ENCODE measurements at regions not wholly inside any gene's neighbourhood (a gene's known extent, or its start where the extent isn't known, plus 50 kb on each side); places are given as distances from the start of the nearest gene placed in this dataset.

DNA sequence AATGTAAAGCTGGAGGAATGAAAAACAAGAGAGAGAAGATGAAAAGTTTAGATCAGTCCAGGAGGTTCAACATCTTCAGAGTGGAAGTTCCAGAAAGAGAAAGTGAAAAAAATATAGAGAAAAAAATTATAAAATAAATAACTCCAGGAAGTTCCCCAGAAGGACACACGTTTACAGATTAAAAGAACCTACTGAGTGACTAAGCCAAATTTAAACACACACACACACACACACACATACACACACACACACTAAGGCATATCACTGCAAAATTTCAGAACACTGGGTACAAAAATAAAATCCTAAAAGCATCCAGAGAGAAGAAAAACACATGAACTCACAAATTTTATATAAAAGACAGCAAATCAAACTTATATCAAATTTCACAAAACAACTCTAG, 85.9 kb upstream of the PMAIP1 start:
- TF ChIP-seq POLR2A (IDR thresholded peaks at IDR 0.05): no peak
- TF ChIP-seq, protein P1, sequence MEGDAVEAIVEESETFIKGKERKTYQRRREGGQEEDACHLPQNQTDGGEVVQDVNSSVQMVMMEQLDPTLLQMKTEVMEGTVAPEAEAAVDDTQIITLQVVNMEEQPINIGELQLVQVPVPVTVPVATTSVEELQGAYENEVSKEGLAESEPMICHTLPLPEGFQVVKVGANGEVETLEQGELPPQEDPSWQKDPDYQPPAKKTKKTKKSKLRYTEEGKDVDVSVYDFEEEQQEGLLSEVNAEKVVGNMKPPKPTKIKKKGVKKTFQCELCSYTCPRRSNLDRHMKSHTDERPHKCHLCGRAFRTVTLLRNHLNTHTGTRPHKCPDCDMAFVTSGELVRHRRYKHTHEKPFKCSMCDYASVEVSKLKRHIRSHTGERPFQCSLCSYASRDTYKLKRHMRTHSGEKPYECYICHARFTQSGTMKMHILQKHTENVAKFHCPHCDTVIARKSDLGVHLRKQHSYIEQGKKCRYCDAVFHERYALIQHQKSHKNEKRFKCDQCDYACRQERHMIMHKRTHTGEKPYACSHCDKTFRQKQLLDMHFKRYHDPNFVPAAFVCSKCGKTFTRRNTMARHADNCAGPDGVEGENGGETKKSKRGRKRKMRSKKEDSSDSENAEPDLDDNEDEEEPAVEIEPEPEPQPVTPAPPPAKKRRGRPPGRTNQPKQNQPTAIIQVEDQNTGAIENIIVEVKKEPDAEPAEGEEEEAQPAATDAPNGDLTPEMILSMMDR (IDR thresholded peaks at IDR 0.05): no peak
- DNase-seq: no peak
- peaks cover 0 to 6% (median 0%) of the 10 kb centered on the region in 9 donors for H3K27me3 ChIP-seq
- 16 to 34% (median 28%) methylated on average over 1 of the region's 1 CpG for WGBS, 4 donors
- intact Hi-C loops (cut with DNase I): no loop called here
- no peaks in the 10 kb centered on the region for H3K9me3 ChIP-seq
- ATAC-seq: no peak
- H3K27ac ChIP-seq: no peak overlapping the region
- H3K36me3 ChIP-seq: no peaks in the 10 kb centered on the region
- H3K4me1 ChIP-seq: no peaks in the 10 kb centered on the region
- H3K4me3 ChIP-seq: no peak overlapping the region

DNA sequence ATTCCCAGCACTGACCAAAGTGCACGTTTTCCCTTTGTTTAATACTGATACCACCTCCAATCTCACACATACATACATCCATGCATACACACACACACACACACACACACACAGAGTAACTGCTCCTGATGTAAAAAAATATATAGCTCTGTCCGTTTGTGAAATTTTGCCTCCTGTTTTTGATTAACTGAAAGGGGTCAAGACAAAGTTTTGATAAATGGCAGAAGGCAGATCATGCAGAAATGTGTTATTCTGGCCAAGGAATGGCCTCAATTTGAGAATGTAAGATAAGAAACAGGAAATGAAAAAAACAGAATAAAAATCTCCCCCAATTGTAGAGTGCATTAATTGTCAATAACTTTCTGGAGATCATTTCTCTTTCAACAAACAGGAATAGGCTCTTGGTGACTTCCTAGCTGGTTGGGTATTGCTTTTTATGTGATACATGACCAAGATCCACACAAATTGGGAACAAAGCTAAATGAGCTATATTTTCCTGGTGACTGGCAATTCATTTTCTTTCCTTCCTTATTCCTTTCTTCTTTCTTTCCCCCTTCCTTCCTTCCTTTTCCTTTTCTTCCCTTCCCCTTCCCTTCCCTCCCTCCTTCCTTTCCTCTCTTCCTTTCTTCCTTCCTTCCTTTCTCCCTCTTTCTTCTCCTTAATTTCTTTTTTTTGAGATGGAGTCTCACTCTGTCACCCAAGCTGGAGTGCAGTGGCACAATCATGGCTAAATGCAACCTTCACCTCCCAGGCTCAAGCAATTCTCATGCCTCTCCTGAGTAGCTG, 88.9 kb upstream of the PMAIP1 start:
- H3K4me1 ChIP-seq: no peaks in the 10 kb centered on the region
- 20 to 44% (median 25%) methylated on average over 2 of the region's 2 CpGs for WGBS, 4 donors

DNA sequence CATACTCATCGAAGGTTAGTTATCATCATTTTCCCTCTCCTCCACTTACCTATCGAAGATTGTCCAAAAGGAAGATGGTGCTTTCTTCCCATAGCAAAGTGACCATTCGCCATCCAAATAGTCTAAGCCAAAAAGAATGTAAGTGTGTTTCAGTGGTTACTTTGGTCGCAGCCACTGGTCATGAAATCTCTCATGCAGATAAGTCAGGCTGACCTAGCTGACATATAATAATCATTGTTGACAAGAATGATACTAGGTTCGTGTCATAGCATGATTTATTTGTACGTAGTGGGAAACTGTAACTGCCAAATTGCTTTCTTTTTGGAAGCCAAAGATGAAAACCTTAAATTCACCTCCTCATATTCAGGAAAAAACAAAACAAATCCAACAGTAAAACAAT, 89.6 kb upstream of the PMAIP1 start:
- no peak overlapping the region for H3K4me3 ChIP-seq
- ATAC-seq (no peak), DNase-seq (no peak)
- H3K27ac ChIP-seq: no peak overlapping the region
- peaks cover 0 to 7% (median 0%) of the 10 kb centered on the region in 9 donors for H3K27me3 ChIP-seq
- TF ChIP-seq POLR2A (IDR thresholded peaks at IDR 0.05): no peak
- TF ChIP-seq, protein P1 (IDR thresholded peaks at IDR 0.05): no peak
- 68 to 77% (median 72%) methylated on average over 6 of the region's 6 CpGs for WGBS, 4 donors
- H3K9me3 ChIP-seq: no peaks in the 10 kb centered on the region
- no peaks in the 10 kb centered on the region for H3K4me1 ChIP-seq
- intact Hi-C loops (cut with DNase I): no loop called here
- H3K36me3 ChIP-seq: no peaks in the 10 kb centered on the region

More for the DNA sequence above, 88.9 kb upstream of the PMAIP1 start:
- Histone ChIP-seq H3K9me3 (no peaks in the 10 kb centered on the region), H3K4me3 (no peak overlapping the region), H3K36me3 (no peaks in the 10 kb centered on the region), H3K27me3 (peaks cover 0 to 7% (median 0%) of the 10 kb centered on the region in 9 donors), H3K27ac (no peak overlapping the region)
- intact Hi-C loops (cut with DNase I): no loop called here
- no peak for ATAC-seq
- DNase-seq: no peak
- TF ChIP-seq, protein P1 (IDR thresholded peaks at IDR 0.05): no peak

DNA sequence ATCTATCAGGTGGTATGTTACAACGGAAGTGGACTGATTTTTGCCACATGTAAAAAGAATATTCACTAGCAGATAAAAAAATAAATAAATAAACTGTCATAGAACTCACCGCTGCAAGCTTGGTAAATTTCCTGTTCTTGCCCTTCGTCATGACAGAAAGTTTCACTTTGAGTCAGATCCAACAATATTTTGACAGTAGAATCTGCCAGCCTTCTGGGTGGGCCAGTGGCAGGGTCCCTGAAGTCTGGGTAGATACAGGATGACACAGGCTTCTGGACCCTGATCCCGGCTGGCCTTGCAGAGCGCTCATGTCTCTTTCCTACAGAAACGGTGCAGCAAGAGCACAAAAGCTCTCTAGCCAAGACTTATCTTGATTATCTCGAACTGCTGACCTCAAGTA, 97.8 kb upstream of the PMAIP1 start:
- no peaks in the 10 kb centered on the region for H3K27me3 ChIP-seq
- no peaks in the 10 kb centered on the region for H3K4me1 ChIP-seq
- no peak for ATAC-seq
- no peak overlapping the region for H3K4me3 ChIP-seq
- no peak for DNase-seq
- TF ChIP-seq, protein P1 (IDR thresholded peaks at IDR 0.05): no peak
- no peak for TF ChIP-seq POLR2A (IDR thresholded peaks at IDR 0.05)
- intact Hi-C loops (cut with DNase I): no loop called here
- no peaks in the 10 kb centered on the region for H3K9me3 ChIP-seq
- no peak overlapping the region for H3K27ac ChIP-seq
- 59 to 68% (median 65%) methylated on average over 7 of the region's 7 CpGs for WGBS, 4 donors
- no peaks in the 10 kb centered on the region for H3K36me3 ChIP-seq
